SK-N-SH (cell line): ENCODE measurements at regions not wholly inside any gene's neighbourhood (a gene's known extent, or its start where the extent isn't known, plus 50 kb on each side); places are given as distances from the start of the nearest gene placed in this dataset.

ENCODE experiments used
- CTCF ChIA-PET: fragments of 300-600, 350-600 bp; formaldehyde crosslinking; extraction: SDS; loops from one replicate; lab custom pipeline; 2021; lab: Yijun Ruan, JAX
- POLR2A ChIA-PET: fragments of 350-600 bp; sonication (Branson Sonifier 250); formaldehyde crosslinking; extraction: SDS; loops from one replicate; lab custom pipeline; 2020; ENCODE audit warnings: antibody characterized with exemption, inconsistent platforms; lab: Yijun Ruan, JAX
- DNase-seq: peaks from one replicate; pipeline ENCODE4 v3.0.0; 2012
- H2AFZ ChIP-seq: fragments of 200-600 bp; sonication (generic); 2 replicates; pipeline ENCODE4 v1.8.1; 2016; ENCODE audit warnings: antibody characterized with exemption, mild to moderate bottlenecking, low read depth
- H3F3A ChIP-seq: fragments of 200-600 bp; sonication (generic); replicated peaks from 2 replicates; pipeline ENCODE3; 2016; ENCODE audit warnings: antibody characterized with exemption, mild to moderate bottlenecking; ENCODE audit not compliant: insufficient read depth
- H3K27ac ChIP-seq, 2 experiments: fragments of 200-500 bp in 1 of 2; fragments of 200-600 bp in 1 of 2; sonication (Bioruptor generic) in 1 of 2; sonication (generic), shearing (Covaris generic) in 1 of 2; 2 replicates each; pipeline versions ENCODE4 v1.5.1 to v1.6.1; 2014 to 2016; ENCODE audit warnings: low read depth in 2 of 2, inconsistent platforms in 1 of 2, low read length in 1 of 2, mild to moderate bottlenecking in 1 of 2, mixed read lengths in 1 of 2
- H3K27me3 ChIP-seq: fragments of 200-600 bp; sonication (generic), shearing (Covaris generic); 2 replicates; pipeline ENCODE4 v1.6.1; 2016; ENCODE audit warnings: mixed run types; ENCODE audit not compliant: insufficient read depth
- H3K36me3 ChIP-seq, 2 experiments: fragments of 200-500 bp in 1 of 2; fragments of 200-600 bp in 1 of 2; sonication (Bioruptor generic) in 1 of 2; sonication (generic) in 1 of 2; replicated peaks in 1 of 2; 2 replicates each; pipeline versions ENCODE3 to v1.5.1; 2014 to 2016; ENCODE audit warnings: low read length in 1 of 2, mild to moderate bottlenecking in 1 of 2; ENCODE audit not compliant: insufficient read depth in 2 of 2, control insufficient read depth in 1 of 2
- H3K4me1 ChIP-seq, 2 experiments: fragments of 200-500 bp in 1 of 2; fragments of 200-600 bp in 1 of 2; sonication (Bioruptor generic) in 1 of 2; sonication (generic), shearing (Covaris generic) in 1 of 2; 2 replicates each; pipeline versions ENCODE4 v1.5.1 to v1.6.1; 2014 to 2016; ENCODE audit warnings: low read depth in 1 of 2, low read length in 1 of 2, mixed run types in 1 of 2; ENCODE audit not compliant: insufficient read depth in 2 of 2, control insufficient read depth in 1 of 2
- H3K4me2 ChIP-seq: fragments of 200-600 bp; sonication (generic), shearing (Covaris generic); 2 replicates; pipeline ENCODE4 v1.6.1; 2017; ENCODE audit warnings: mixed run types
- H3K4me3 ChIP-seq, 2 experiments: fragments of 200-500 bp in 1 of 2; fragments of 200-600 bp in 1 of 2; sonication (Bioruptor generic) in 1 of 2; sonication (generic), shearing (Covaris generic) in 1 of 2; 2 replicates each; pipeline versions ENCODE4 v1.5.1 to v1.8.1; 2014 to 2016; ENCODE audit warnings: low read depth in 2 of 2, inconsistent platforms in 1 of 2, low read length in 1 of 2, mild to moderate bottlenecking in 1 of 2, mixed read lengths in 1 of 2, moderate library complexity in 1 of 2
- H3K79me2 ChIP-seq: fragments of 200-600 bp; sonication (generic); 2 replicates; pipeline ENCODE4 v1.8.1; 2017; ENCODE audit warnings: mild to moderate bottlenecking; ENCODE audit not compliant: insufficient read depth
- H3K9ac ChIP-seq: fragments of 200-600 bp; sonication (generic); 2 replicates; pipeline ENCODE4 v1.6.1; 2017; ENCODE audit warnings: mixed run types
- H3K9me2 ChIP-seq: fragments of 200-600 bp; sonication (generic); 2 replicates; pipeline ENCODE4 v1.6.1; 2017; ENCODE audit warnings: mixed run types
- H3K9me3 ChIP-seq: fragments of 200-600 bp; sonication (generic); 2 replicates; pipeline ENCODE4 v1.6.1; 2017; ENCODE audit warnings: mixed run types, mild to moderate bottlenecking, moderate library complexity
- H4K20me1 ChIP-seq: fragments of 200-600 bp; sonication (generic); 2 replicates; pipeline ENCODE4 v1.6.1; 2017; ENCODE audit warnings: mild to moderate bottlenecking, mixed run types; ENCODE audit not compliant: insufficient read depth
- ELF1 ChIP-seq: IDR thresholded peaks from 2 replicates; pipeline ENCODE4 v1.4.0; 2012
- FOSL2 ChIP-seq: IDR thresholded peaks from 2 replicates; pipeline ENCODE4 v1.4.0; 2012; ENCODE audit warnings: low read depth, mild to moderate bottlenecking, moderate library complexity, borderline replicate concordance
- MEF2A ChIP-seq: IDR thresholded peaks from 2 replicates; pipeline ENCODE4 v1.4.0; 2012; ENCODE audit warnings: low read depth, borderline replicate concordance
- PBX3 ChIP-seq: IDR thresholded peaks from 2 replicates; pipeline ENCODE4; 2012
- POLR2AphosphoS5 ChIP-seq: IDR thresholded peaks from 2 replicates; pipeline ENCODE4 v1.6.1; 2012; ENCODE audit warnings: low read depth, low read length
- RFX5 ChIP-seq: IDR thresholded peaks from 2 replicates; pipeline ENCODE4 v1.6.1; 2012; ENCODE audit warnings: mild to moderate bottlenecking, improper control_type of control experiment, low read length
- RXRA ChIP-seq: IDR thresholded peaks from 2 replicates; pipeline ENCODE4 v1.4.0; 2012; ENCODE audit warnings: low read depth, mild to moderate bottlenecking, borderline replicate concordance
- SIN3A ChIP-seq: IDR thresholded peaks from 2 replicates; pipeline ENCODE4 v1.6.1; 2012; ENCODE audit warnings: low read depth, mild to moderate bottlenecking, low read length, moderate library complexity, borderline replicate concordance
- TAF1 ChIP-seq: IDR thresholded peaks from 2 replicates; pipeline ENCODE4 v1.6.1; 2012; ENCODE audit warnings: low read depth, mild to moderate bottlenecking, low read length, moderate library complexity, borderline replicate concordance
- TCF12 ChIP-seq: IDR thresholded peaks from 2 replicates; pipeline ENCODE4 v1.4.0; 2012
- TEAD4 ChIP-seq: IDR thresholded peaks from 2 replicates; pipeline ENCODE4 v1.4.0; 2012; ENCODE audit warnings: mild to moderate bottlenecking, borderline replicate concordance; ENCODE audit not compliant: insufficient read depth
- ZBTB33 ChIP-seq: IDR thresholded peaks from 2 replicates; pipeline ENCODE4 v1.4.0; 2012; ENCODE audit warnings: low read depth, borderline replicate concordance
- WGBS: methylation state at CpG from one replicate; pipeline ENCODE4 v1.1.6; 2017; ENCODE audit warnings: low lambda C conversion rate; 5-methylcytosine and 5-hydroxymethylcytosine counted together
- TF ChIP-seq, protein P1 (sequence below): fragments of 150-350 bp; IDR thresholded peaks from 2 replicates; pipeline ENCODE4 v1.6.1; 2016; ENCODE audit warnings: mild to moderate bottlenecking, low read depth, low read length
- TF ChIP-seq, protein P2 (sequence below): fragments of 200-600 bp; sonication (generic); IDR thresholded peaks from 2 replicates; pipeline ENCODE4 v1.6.1; 2017; ENCODE audit warnings: antibody characterized with exemption, mild to moderate bottlenecking, moderate library complexity
- TF ChIP-seq, protein P3 (sequence below): IDR thresholded peaks from 2 replicates; pipeline ENCODE4 v1.4.0; 2012; ENCODE audit warnings: low read depth, borderline replicate concordance

DNA sequence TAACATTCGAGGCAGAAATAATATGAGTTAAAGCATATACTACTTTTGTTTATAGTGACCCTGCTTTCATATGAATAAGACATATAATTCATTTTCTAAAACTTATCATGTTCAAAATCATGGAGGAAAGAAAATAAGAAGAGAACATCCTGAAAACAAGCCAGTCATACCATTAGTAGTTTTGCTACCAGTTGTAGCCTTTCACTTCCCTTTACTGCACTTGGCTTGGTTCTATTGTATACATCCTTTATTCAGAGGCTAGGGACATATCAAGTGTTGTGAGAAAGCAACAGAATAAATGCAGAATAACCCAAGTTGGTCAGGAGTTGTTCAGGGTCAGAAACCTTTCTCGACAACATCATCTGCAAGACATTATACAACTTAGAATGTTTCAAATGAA lies 598.7 kb downstream of the SOX5 start:
- Histone ChIP-seq H3K27ac (no peak overlapping the region), H2AFZ (no peak overlapping the region), H3F3A (no peaks in the 10 kb centered on the region), H4K20me1 (no peaks in the 10 kb centered on the region), H3K9me2 (no peaks in the 10 kb centered on the region), H3K9ac (no peak overlapping the region), H3K4me3 (no peak overlapping the region), H3K27me3 (no peaks in the 10 kb centered on the region), H3K4me1 (no peaks in the 10 kb centered on the region; a peak in 1 of 4 replicates), H3K79me2 (no peaks in the 10 kb centered on the region), H3K4me2 (no peak overlapping the region), H3K9me3 (no peaks in the 10 kb centered on the region), H3K36me3 (no peaks in the 10 kb centered on the region)
- TF ChIP-seq MEF2A: no peak
- no peak for TF ChIP-seq ELF1
- TF ChIP-seq, protein P1, sequence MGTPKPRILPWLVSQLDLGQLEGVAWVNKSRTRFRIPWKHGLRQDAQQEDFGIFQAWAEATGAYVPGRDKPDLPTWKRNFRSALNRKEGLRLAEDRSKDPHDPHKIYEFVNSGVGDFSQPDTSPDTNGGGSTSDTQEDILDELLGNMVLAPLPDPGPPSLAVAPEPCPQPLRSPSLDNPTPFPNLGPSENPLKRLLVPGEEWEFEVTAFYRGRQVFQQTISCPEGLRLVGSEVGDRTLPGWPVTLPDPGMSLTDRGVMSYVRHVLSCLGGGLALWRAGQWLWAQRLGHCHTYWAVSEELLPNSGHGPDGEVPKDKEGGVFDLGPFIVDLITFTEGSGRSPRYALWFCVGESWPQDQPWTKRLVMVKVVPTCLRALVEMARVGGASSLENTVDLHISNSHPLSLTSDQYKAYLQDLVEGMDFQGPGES: no peak
- no peak for TF ChIP-seq TEAD4
- no peak for TF ChIP-seq TCF12
- TF ChIP-seq RXRA: no peak
- 12% methylated on average over 2 of the region's 2 CpGs for WGBS
- DNase-seq: no peak
- CTCF ChIA-PET: no interaction called here
- POLR2A ChIA-PET: no interaction called here

DNA sequence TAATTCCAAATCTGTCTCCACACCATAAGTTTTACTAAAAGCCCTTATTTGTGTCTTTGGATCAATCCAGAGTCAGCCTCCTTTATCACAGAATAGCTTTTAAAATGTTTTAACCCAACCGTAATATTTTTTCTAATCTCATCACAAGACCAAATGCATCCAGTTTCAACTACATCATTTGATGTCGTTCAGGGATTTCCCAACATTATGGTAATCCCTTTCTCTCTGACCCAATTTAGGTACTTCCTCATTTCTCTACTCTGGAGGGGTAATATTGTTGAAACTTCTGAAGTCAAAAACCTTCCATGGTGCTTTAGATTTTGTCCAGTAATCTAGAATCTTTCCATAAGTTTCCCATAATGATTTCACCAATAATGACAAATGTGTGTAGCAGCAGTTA lies 596.8 kb downstream of the SOX5 start:
- no peaks in the 10 kb centered on the region; a peak in 1 of 4 replicates for H3K4me1 ChIP-seq
- 42% methylated on average over 2 of the region's 2 CpGs for WGBS
- CTCF ChIA-PET: interaction anchor here (1.2 kb wide), 1 partner anchor 16 kb away, joined by 4 read pairs; no protein-coding TSS in a partner anchor
- no peak overlapping the region for H3K9ac ChIP-seq
- no peak overlapping the region for H2AFZ ChIP-seq
- TF ChIP-seq MEF2A (no peak), FOSL2 (no peak), PBX3 (no peak), TCF12 (no peak), TAF1 (no peak), POLR2AphosphoS5 (no peak), RFX5 (no peak), RXRA (no peak), SIN3A (no peak), ZBTB33 (no peak)
- TF ChIP-seq, protein P2, sequence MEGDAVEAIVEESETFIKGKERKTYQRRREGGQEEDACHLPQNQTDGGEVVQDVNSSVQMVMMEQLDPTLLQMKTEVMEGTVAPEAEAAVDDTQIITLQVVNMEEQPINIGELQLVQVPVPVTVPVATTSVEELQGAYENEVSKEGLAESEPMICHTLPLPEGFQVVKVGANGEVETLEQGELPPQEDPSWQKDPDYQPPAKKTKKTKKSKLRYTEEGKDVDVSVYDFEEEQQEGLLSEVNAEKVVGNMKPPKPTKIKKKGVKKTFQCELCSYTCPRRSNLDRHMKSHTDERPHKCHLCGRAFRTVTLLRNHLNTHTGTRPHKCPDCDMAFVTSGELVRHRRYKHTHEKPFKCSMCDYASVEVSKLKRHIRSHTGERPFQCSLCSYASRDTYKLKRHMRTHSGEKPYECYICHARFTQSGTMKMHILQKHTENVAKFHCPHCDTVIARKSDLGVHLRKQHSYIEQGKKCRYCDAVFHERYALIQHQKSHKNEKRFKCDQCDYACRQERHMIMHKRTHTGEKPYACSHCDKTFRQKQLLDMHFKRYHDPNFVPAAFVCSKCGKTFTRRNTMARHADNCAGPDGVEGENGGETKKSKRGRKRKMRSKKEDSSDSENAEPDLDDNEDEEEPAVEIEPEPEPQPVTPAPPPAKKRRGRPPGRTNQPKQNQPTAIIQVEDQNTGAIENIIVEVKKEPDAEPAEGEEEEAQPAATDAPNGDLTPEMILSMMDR: no peak
- TF ChIP-seq, protein P3, sequence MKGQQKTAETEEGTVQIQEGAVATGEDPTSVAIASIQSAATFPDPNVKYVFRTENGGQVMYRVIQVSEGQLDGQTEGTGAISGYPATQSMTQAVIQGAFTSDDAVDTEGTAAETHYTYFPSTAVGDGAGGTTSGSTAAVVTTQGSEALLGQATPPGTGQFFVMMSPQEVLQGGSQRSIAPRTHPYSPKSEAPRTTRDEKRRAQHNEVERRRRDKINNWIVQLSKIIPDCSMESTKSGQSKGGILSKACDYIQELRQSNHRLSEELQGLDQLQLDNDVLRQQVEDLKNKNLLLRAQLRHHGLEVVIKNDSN: no peak
- TF ChIP-seq, all 33 proteins: peak for 0
- Histone ChIP-seq H3K27me3 (no peaks in the 10 kb centered on the region), H3K36me3 (no peaks in the 10 kb centered on the region), H3K27ac (no peak overlapping the region), H3K9me3 (no peaks in the 10 kb centered on the region), H3F3A (no peaks in the 10 kb centered on the region), H3K4me2 (no peak overlapping the region), H3K9me2 (no peaks in the 10 kb centered on the region), H4K20me1 (no peaks in the 10 kb centered on the region), H3K4me3 (no peak overlapping the region), H3K79me2 (no peaks in the 10 kb centered on the region)
- POLR2A ChIA-PET: no interaction called here
- DNase-seq: no peak
